ENCODE measurements at regions not wholly inside any gene's neighbourhood (a gene's known extent, or its start where the extent isn't known, plus 50 kb on each side); places are given as distances from the start of the nearest gene placed in this dataset.
"Not testable (repeated sequence)": the region's sequence is repeated elsewhere in the genome, so short reads cannot be mapped to it uniquely, and the experiment has no call there.

DNA sequence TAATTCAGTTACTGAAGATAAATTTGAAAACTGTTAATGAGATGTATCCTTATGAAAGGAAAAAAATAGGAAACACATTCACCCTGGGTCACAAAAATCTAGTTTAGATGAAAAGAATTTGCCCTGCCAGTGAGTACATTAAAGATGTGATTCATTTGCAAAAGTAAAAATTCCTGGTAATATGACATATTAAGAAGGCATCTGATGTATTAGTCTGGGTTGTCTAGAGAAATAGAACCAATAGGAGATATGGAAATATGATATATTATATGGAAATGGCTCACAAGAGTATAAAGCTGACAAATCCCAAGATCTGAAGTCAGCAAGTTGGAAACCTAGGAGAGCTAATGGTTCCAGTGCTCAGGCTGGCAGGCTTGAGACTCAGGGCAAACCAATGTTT is 153.8 kb downstream of the MRPL39 start:
- Histone ChIP-seq H3K36me3 (no peaks in the 10 kb centered on the region), H3K27me3 (no peaks in the 10 kb centered on the region), H3K27ac (no peak overlapping the region), H3K4me3 (no peak overlapping the region), H3K4me1 (peaks cover 4 to 21% of the 10 kb centered on the region in 2 donors), H3K9me3 (no peaks in the 10 kb centered on the region)
- DNase-seq (no peak), ATAC-seq (no peak)
- intact Hi-C loops (cut with DNase I), result no loop called here
- TF ChIP-seq CTCF (IDR thresholded peaks at IDR 0.05), result no peak

GRCh38 chr21:25449950-25450349 is 157.3 kb downstream of the MRPL39 start:
- Histone ChIP-seq H3K9me3 (peaks cover 0 to under 1% of the 10 kb centered on the region in 2 donors), H3K4me1 (no peaks in the 10 kb centered on the region), H3K4me3 (no peak overlapping the region), H3K27me3 (no peaks in the 10 kb centered on the region), H3K27ac (no peak overlapping the region), H3K36me3 (no peaks in the 10 kb centered on the region)
- ATAC-seq, result no peak
- no peak for TF ChIP-seq CTCF (IDR thresholded peaks at IDR 0.05)
- intact Hi-C loops (cut with DNase I), result no loop called here
- DNase-seq, result no peak

GRCh38 chr21:25441835-25442234 is 165.4 kb downstream of the MRPL39 start:
- H3K36me3 ChIP-seq, result no peaks in the 10 kb centered on the region
- TF ChIP-seq CTCF (IDR thresholded peaks at IDR 0.05), result no peak
- peaks cover 0 to 17% of the 10 kb centered on the region in 2 donors for H3K9me3 ChIP-seq
- H3K4me1 ChIP-seq, result no peaks in the 10 kb centered on the region
- no peak overlapping the region for H3K4me3 ChIP-seq
- ATAC-seq (no peak), DNase-seq (no peak)
- H3K27me3 ChIP-seq, result no peaks in the 10 kb centered on the region
- intact Hi-C loops (cut with DNase I), result no loop called here
- no peak overlapping the region for H3K27ac ChIP-seq

GRCh38 chr21:25437465-25437864 is 169.8 kb downstream of the MRPL39 start:
- intact Hi-C loops (cut with DNase I); H3K36me3 ChIP-seq; H3K9me3 ChIP-seq; ATAC-seq; DNase-seq; H3K27ac ChIP-seq; H3K4me1 ChIP-seq; H3K4me3 ChIP-seq; H3K27me3 ChIP-seq: not testable (repeated sequence)

GRCh38 chr21:25428537-25428936 is 178.7 kb downstream of the MRPL39 start:
- no peaks in the 10 kb centered on the region for H3K9me3 ChIP-seq
- intact Hi-C loops (cut with DNase I), result no loop called here
- no peak overlapping the region for H3K4me3 ChIP-seq
- DNase-seq (no peak), ATAC-seq (no peak)
- TF ChIP-seq CTCF (IDR thresholded peaks at IDR 0.05), result no peak
- no peaks in the 10 kb centered on the region for H3K27me3 ChIP-seq
- no peaks in the 10 kb centered on the region for H3K36me3 ChIP-seq
- no peaks in the 10 kb centered on the region for H3K4me1 ChIP-seq
- H3K27ac ChIP-seq, result no peak overlapping the region

DNA sequence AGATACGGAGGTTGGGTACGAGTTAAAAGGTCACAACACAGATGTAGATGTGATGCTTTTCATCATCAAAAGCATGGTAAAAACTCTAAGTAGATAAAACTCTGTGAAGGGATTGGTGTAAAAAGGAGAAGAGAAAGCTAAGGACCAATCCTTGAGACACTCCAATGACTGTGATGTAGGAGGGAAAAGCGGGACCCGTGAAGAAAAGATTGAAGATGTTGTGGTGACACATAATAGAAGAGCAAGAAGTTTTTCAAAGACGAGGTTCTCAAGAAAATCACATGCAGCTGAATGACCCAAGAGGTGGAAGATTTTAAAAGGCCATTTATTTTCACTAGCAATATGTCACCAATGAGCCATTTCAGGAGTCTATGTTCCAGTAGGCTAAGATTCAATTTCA is 179.5 kb downstream of the MRPL39 start:
- H3K27me3 ChIP-seq, result no peaks in the 10 kb centered on the region
- H3K27ac ChIP-seq, result no peak overlapping the region
- H3K4me3 ChIP-seq, result no peak overlapping the region
- no peaks in the 10 kb centered on the region for H3K36me3 ChIP-seq
- DNase-seq, result no peak
- no peaks in the 10 kb centered on the region for H3K9me3 ChIP-seq
- intact Hi-C loops (cut with DNase I), result no loop called here
- no peak for TF ChIP-seq CTCF (IDR thresholded peaks at IDR 0.05)
- ATAC-seq, result no peak
- H3K4me1 ChIP-seq, result no peaks in the 10 kb centered on the region
